ENCODE measurements at regions not wholly inside any gene's neighbourhood (a gene's known extent, or its start where the extent isn't known, plus 50 kb on each side); places are given as distances from the start of the nearest gene placed in this dataset.
"Not testable (repeated sequence)": the region's sequence is repeated elsewhere in the genome, so short reads cannot be mapped to it uniquely, and the experiment has no call there.

GRCh38 chr6:26818640-26819225 is 159.2 kb upstream of the ZNF322 start:
- TF ChIP-seq, protein P1, sequence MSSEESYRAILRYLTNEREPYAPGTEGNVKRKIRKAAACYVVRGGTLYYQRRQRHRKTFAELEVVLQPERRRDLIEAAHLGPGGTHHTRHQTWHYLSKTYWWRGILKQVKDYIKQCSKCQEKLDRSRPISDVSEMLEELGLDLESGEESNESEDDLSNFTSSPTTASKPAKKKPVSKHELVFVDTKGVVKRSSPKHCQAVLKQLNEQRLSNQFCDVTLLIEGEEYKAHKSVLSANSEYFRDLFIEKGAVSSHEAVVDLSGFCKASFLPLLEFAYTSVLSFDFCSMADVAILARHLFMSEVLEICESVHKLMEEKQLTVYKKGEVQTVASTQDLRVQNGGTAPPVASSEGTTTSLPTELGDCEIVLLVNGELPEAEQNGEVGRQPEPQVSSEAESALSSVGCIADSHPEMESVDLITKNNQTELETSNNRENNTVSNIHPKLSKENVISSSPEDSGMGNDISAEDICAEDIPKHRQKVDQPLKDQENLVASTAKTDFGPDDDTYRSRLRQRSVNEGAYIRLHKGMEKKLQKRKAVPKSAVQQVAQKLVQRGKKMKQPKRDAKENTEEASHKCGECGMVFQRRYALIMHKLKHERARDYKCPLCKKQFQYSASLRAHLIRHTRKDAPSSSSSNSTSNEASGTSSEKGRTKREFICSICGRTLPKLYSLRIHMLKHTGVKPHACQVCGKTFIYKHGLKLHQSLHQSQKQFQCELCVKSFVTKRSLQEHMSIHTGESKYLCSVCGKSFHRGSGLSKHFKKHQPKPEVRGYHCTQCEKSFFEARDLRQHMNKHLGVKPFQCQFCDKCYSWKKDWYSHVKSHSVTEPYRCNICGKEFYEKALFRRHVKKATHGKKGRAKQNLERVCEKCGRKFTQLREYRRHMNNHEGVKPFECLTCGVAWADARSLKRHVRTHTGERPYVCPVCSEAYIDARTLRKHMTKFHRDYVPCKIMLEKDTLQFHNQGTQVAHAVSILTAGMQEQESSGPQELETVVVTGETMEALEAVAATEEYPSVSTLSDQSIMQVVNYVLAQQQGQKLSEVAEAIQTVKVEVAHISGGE (CRISPR knock-in tag; IDR thresholded peaks at IDR 0.05): not testable (repeated sequence)
- TF ChIP-seq CTCF (IDR thresholded peaks at IDR 0.05 in 2 of 3, conservative IDR thresholded peaks at IDR 0.05 in 1 of 3; ENCODE audit: control insufficient read depth in 2 of 3, extremely low read depth in 1 of 3, insufficient read depth in 1 of 3, low read depth in 3 of 3, low read length in 3 of 3); BMI1 (IDR thresholded peaks at IDR 0.05; ENCODE audit: borderline replicate concordance): not testable (repeated sequence)
- TF ChIP-seq, protein P2, sequence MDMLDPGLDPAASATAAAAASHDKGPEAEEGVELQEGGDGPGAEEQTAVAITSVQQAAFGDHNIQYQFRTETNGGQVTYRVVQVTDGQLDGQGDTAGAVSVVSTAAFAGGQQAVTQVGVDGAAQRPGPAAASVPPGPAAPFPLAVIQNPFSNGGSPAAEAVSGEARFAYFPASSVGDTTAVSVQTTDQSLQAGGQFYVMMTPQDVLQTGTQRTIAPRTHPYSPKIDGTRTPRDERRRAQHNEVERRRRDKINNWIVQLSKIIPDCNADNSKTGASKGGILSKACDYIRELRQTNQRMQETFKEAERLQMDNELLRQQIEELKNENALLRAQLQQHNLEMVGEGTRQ (IDR thresholded peaks at IDR 0.05; ENCODE audit: borderline replicate concordance, low read depth, low read length): not testable (repeated sequence)
